Thoracic aorta (tissue), 2 donors: ENCODE measurements at regions not wholly inside any gene's neighbourhood (a gene's known extent, or its start where the extent isn't known, plus 50 kb on each side); places are given as distances from the start of the nearest gene placed in this dataset.

ENCODE experiments used
- ATAC-seq: fragments of 150-250 bp; one replicate; pipeline ENCODE4 v1.8.0; 2017; ENCODE audit warnings: low read depth; ENCODE audit not compliant: insufficient number of reproducible peaks, low FRiP score
- DNase-seq: peaks from one replicate; pipeline ENCODE4 v3.0.0-alpha.2; 2020; ENCODE audit warnings: low spot score
- H3K27ac ChIP-seq, 2 donors: fragments of 200-600 bp; sonication (generic); 1 replicate in 1 of 2; 2 replicates in 1 of 2; pipeline ENCODE4 v1.5.1; 2016; ENCODE audit warnings: mild to moderate bottlenecking in 2 of 2, moderate library complexity in 2 of 2
- H3K27me3 ChIP-seq: fragments of 200-600 bp; sonication (generic); replicated peaks from 2 replicates; pipeline ENCODE4 v1.6.0; 2016; ENCODE audit warnings: mild to moderate bottlenecking; ENCODE audit not compliant: insufficient read depth
- H3K36me3 ChIP-seq: fragments of 200-600 bp; sonication (generic); one replicate; pipeline ENCODE4 v1.5.1; 2016
- H3K4me1 ChIP-seq, 2 donors: fragments of 200-600 bp; sonication (generic); 1 replicate in 1 of 2; 2 replicates in 1 of 2; pipeline versions ENCODE4 v1.5.1 to v1.6.0; 2016; ENCODE audit warnings: low read depth in 2 of 2, mild to moderate bottlenecking in 1 of 2; ENCODE audit not compliant: control insufficient read depth in 1 of 2
- H3K4me3 ChIP-seq: fragments of 200-600 bp; sonication (generic); 2 replicates; pipeline ENCODE4 v1.5.1; 2016; ENCODE audit warnings: mild to moderate bottlenecking
- H3K9me3 ChIP-seq: fragments of 200-600 bp; sonication (generic); 2 replicates; pipeline ENCODE4 v1.5.1; 2016
- CTCF ChIP-seq: fragments of 200-600 bp; sonication (generic); IDR thresholded peaks from one replicate; pipeline ENCODE4 v1.5.1; 2019; ENCODE audit warnings: antibody characterized with exemption

- no peak for ATAC-seq
- H3K4me3 ChIP-seq = no peak overlapping the region
- TF ChIP-seq CTCF = no peak
- no peaks in the 10 kb centered on the region for H3K27me3 ChIP-seq
- H3K27ac ChIP-seq = no peak overlapping the region
- DNase-seq = no peak
- H3K4me1 ChIP-seq = no peaks in the 10 kb centered on the region
- H3K36me3 ChIP-seq = no peaks in the 10 kb centered on the region
- H3K9me3 ChIP-seq = no peaks in the 10 kb centered on the region
Measured at GRCh38 chr7:86148501-86148900, 495.2 kb upstream of the GRM3 start.

- ATAC-seq (no peak), DNase-seq (no peak)
- no peak for TF ChIP-seq CTCF
- H3K36me3 ChIP-seq = no peaks in the 10 kb centered on the region
- no peak overlapping the region for H3K27ac ChIP-seq
- no peak overlapping the region for H3K4me3 ChIP-seq
- no peaks in the 10 kb centered on the region for H3K4me1 ChIP-seq
- no peaks in the 10 kb centered on the region for H3K27me3 ChIP-seq
- H3K9me3 ChIP-seq = no peaks in the 10 kb centered on the region
Measured at GRCh38 chr7:86137343-86137742, 506.4 kb upstream of the GRM3 start.

- H3K27ac ChIP-seq = no peak overlapping the region
- H3K4me3 ChIP-seq = no peak overlapping the region
- H3K4me1 ChIP-seq = no peaks in the 10 kb centered on the region
- DNase-seq (no peak), ATAC-seq (no peak)
- H3K27me3 ChIP-seq = no peaks in the 10 kb centered on the region
- no peak for TF ChIP-seq CTCF
- no peaks in the 10 kb centered on the region for H3K9me3 ChIP-seq
- no peaks in the 10 kb centered on the region for H3K36me3 ChIP-seq
Measured at GRCh38 chr7:86130268-86130667, 513.4 kb upstream of the GRM3 start.

GRCh38 chr7:86123476-86123875, 520.2 kb upstream of the GRM3 start:
- Histone ChIP-seq H3K4me3 (no peak overlapping the region), H3K27me3 (no peaks in the 10 kb centered on the region), H3K36me3 (no peaks in the 10 kb centered on the region), H3K27ac (no peak overlapping the region), H3K9me3 (no peaks in the 10 kb centered on the region), H3K4me1 (no peaks in the 10 kb centered on the region)
- DNase-seq (no peak), ATAC-seq (no peak)
- TF ChIP-seq CTCF = no peak

GRCh38 chr7:86094166-86094669, 549.5 kb upstream of the GRM3 start:
- Histone ChIP-seq H3K4me1 (no peaks in the 10 kb centered on the region), H3K27me3 (no peaks in the 10 kb centered on the region), H3K9me3 (peaks cover 2% of the 10 kb centered on the region), H3K36me3 (no peaks in the 10 kb centered on the region), H3K4me3 (no peak overlapping the region), H3K27ac (no peak overlapping the region)
- TF ChIP-seq CTCF = no peak
- ATAC-seq (no peak), DNase-seq (no peak)
